BE2C (cell line): ENCODE measurements at regions not wholly inside any gene's neighbourhood (a gene's known extent, or its start where the extent isn't known, plus 50 kb on each side); places are given as distances from the start of the nearest gene placed in this dataset.
"Not testable (repeated sequence)": the region's sequence is repeated elsewhere in the genome, so short reads cannot be mapped to it uniquely, and the experiment has no call there.

Experiments
- DNase-seq: peaks from one replicate; pipeline ENCODE4 v3.0.0-alpha.2; 2020
- H3K27me3 ChIP-seq: fragments of 250-450 bp; sonication (Bioruptor Pico); 2 replicates; pipeline ENCODE4 v1.5.1; 2020; ENCODE audit warnings: mild to moderate bottlenecking
- H3K36me3 ChIP-seq: fragments of 250-450 bp; sonication (Bioruptor Pico); 2 replicates; pipeline ENCODE4 v1.5.1; 2020; ENCODE audit warnings: mild to moderate bottlenecking
- H3K4me1 ChIP-seq: fragments of 250-450 bp; sonication (Bioruptor Pico); 2 replicates; pipeline ENCODE4 v1.5.1; 2020
- H3K4me3 ChIP-seq: 2 replicates; pipeline ENCODE4 v1.5.1; 2011; ENCODE audit warnings: low read depth, low read length
- H3K9me3 ChIP-seq: fragments of 250-450 bp; sonication (Bioruptor Pico); 2 replicates; pipeline ENCODE4 v1.5.1; 2020
- TF ChIP-seq, protein P1 (sequence below): IDR thresholded peaks from 2 replicates; pipeline ENCODE4 v1.5.1; 2012; ENCODE audit warnings: mild to moderate bottlenecking, low read depth, low read length

DNA sequence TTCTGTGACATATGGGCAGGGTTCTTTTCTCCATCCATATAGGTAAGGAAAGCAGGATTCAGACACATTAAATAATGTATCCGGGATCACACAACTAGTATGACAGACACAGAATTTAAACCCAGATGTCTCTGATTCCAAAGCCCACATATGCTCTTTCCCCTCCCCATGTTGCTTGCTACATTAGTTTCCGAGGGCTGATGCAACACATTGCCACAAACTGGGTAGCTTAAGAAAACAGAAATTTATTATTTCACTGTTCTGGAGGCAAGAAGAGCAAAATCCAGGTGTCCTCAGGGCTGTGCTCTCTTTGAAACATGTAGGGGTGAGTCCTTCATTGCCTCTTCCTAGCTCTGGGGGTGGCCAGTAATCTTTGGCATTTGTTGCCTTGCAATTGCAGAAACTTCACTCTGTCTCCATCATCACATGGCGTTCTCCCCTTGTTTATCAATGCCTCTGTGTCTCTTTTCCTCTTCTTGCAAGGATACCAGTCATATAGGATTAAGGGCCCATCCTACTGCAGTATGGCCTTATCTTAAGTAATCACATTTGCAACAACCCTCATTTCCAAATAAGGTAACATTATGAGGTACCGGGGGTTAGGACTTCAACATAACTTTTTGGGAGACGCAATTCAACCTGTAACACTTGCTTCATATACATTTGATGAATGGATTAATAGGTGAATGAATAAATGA, 83.0 kb upstream of the CCND2 start:
- no peak for DNase-seq
- no peak overlapping the region for H3K4me3 ChIP-seq
- TF ChIP-seq, protein P1, sequence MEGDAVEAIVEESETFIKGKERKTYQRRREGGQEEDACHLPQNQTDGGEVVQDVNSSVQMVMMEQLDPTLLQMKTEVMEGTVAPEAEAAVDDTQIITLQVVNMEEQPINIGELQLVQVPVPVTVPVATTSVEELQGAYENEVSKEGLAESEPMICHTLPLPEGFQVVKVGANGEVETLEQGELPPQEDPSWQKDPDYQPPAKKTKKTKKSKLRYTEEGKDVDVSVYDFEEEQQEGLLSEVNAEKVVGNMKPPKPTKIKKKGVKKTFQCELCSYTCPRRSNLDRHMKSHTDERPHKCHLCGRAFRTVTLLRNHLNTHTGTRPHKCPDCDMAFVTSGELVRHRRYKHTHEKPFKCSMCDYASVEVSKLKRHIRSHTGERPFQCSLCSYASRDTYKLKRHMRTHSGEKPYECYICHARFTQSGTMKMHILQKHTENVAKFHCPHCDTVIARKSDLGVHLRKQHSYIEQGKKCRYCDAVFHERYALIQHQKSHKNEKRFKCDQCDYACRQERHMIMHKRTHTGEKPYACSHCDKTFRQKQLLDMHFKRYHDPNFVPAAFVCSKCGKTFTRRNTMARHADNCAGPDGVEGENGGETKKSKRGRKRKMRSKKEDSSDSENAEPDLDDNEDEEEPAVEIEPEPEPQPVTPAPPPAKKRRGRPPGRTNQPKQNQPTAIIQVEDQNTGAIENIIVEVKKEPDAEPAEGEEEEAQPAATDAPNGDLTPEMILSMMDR, result no peak

GRCh38 chr12:4189721-4190120, 83.8 kb upstream of the CCND2 start:
- no peak for DNase-seq
- Histone ChIP-seq H3K27me3 (peaks cover 15% of the 10 kb centered on the region), H3K9me3 (no peaks in the 10 kb centered on the region), H3K36me3 (no peaks in the 10 kb centered on the region), H3K4me3 (no peak overlapping the region), H3K4me1 (no peaks in the 10 kb centered on the region)
- TF ChIP-seq, protein P1, result no peak

More for the DNA sequence above, 83.0 kb upstream of the CCND2 start:
- no peaks in the 10 kb centered on the region for H3K9me3 ChIP-seq
- peaks cover 23% of the 10 kb centered on the region for H3K27me3 ChIP-seq
- no peaks in the 10 kb centered on the region for H3K36me3 ChIP-seq
- no peaks in the 10 kb centered on the region for H3K4me1 ChIP-seq

GRCh38 chr12:4187916-4188315, 85.6 kb upstream of the CCND2 start:
- Histone ChIP-seq H3K4me3 (no peak overlapping the region), H3K27me3 (no peaks in the 10 kb centered on the region; the same call in none of the 2 replicates), H3K4me1 (no peaks in the 10 kb centered on the region), H3K9me3 (no peaks in the 10 kb centered on the region), H3K36me3 (no peaks in the 10 kb centered on the region)
- no peak for DNase-seq
- TF ChIP-seq, protein P1, result no peak

DNA sequence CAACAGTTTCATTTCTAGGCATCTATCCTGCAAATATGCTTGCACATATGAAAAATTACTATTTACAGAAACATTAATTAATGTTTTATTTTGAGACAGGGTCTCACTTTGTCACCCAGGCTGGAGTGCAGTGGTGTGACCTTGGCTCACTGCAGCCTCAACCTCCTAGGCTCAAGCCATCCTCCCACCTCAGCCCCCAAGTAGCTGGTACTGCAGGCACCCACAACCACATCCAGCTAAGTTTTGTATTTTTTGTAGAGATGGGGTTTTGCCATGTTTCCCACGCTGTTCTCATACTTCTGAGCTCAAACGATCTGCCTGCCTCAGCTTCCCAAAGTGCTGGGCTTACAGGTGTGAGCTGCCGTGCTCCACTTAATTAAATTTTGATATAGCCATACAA, 86.2 kb upstream of the CCND2 start:
- not testable (repeated sequence) for DNase-seq, H3K4me1 ChIP-seq, H3K27me3 ChIP-seq, H3K9me3 ChIP-seq, H3K4me3 ChIP-seq, H3K36me3 ChIP-seq

GRCh38 chr12:4178424-4179170, 95.0 kb upstream of the CCND2 start:
- Histone ChIP-seq H3K36me3 (no peaks in the 10 kb centered on the region), H3K4me1 (no peaks in the 10 kb centered on the region), H3K4me3 (no peak overlapping the region), H3K9me3 (no peaks in the 10 kb centered on the region), H3K27me3 (no peaks in the 10 kb centered on the region)
- TF ChIP-seq, protein P1, result no peak
- no peak for DNase-seq

DNA sequence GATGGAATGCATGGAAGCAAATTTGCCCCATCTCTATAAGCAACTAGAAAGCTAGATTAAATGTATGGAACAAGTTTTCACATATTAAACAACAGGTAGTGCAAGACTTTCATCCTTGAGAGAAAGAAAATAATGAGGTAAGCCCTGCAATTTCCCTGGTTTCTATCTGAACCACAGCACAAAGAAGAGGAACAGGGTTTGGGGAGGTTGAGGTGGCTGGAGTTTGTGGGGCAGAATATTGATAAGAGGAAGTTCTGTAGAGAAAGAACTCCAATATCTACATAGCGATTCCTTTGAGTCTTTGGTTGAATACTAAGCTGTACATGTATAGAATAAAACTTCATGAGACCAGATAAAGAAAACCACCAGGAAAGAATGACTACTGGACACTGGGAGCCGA, 96.3 kb upstream of the CCND2 start:
- Histone ChIP-seq H3K27me3 (no peaks in the 10 kb centered on the region), H3K36me3 (no peaks in the 10 kb centered on the region), H3K9me3 (no peaks in the 10 kb centered on the region), H3K4me3 (no peak overlapping the region), H3K4me1 (no peaks in the 10 kb centered on the region)
- no peak for DNase-seq
- TF ChIP-seq, protein P1, result no peak
